ENCODE measurements at regions not wholly inside any gene's neighbourhood (a gene's known extent, or its start where the extent isn't known, plus 50 kb on each side); places are given as distances from the start of the nearest gene placed in this dataset.
A peak's percentile ranks its signal among the peaks of the same experiment; 100 is the strongest.

DNA sequence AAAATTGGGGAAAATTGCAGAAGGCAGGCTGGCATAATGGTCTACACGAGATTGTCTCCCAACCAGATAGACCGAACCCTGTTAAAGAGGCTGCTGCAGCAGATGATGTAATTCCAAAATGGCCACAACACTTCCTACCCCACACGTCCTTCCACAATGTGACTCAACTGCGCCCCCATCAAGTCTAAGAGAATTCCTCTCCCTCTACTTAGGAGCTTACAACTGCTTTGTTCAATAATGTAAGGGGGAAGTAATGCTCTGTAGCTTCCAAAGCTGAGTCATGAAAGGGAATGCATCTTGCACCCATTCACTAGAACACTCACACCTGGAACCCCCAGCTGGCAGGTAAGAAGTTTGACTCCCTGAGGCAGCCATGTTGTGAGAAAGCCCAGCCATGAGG lies 117.8 kb upstream of the IRS2 start:
- H2AFZ ChIP-seq (ENCODE audit: low read length) = no peak overlapping the region
- no peak overlapping the region for H3K56ac ChIP-seq (ENCODE audit: insufficient read length, low read depth, low read length)
- H3K27me3 ChIP-seq (ENCODE audit: insufficient read depth, low read length) = no peaks in the 10 kb centered on the region
- no peak overlapping the region for H4K8ac ChIP-seq (replicated peaks; ENCODE audit: insufficient read length, low read depth, low read length)
- no peak overlapping the region for H3K4me3 Mint-ChIP-seq
- peaks cover 11 to 13% of the 10 kb centered on the region in 2 experiments for H3K4me1 Mint-ChIP-seq
- no peak overlapping the region for H2BK20ac ChIP-seq (ENCODE audit: low read depth, low read length, poor library complexity, severe bottlenecking)
- no peak overlapping the region for H3K4ac ChIP-seq (ENCODE audit: low read depth, low read length)
- H3K23me2 ChIP-seq (ENCODE audit: insufficient read length, low read depth, low read length, poor library complexity, severe bottlenecking) = no peaks in the 10 kb centered on the region
- no peak overlapping the region for H3K9ac ChIP-seq (ENCODE audit: extremely low read depth, insufficient read length, low read length)
- no peak overlapping the region for H3T11ph ChIP-seq (ENCODE audit: low read length)
- H3K4me1 ChIP-seq (ENCODE audit: insufficient read depth, low read length) = no peaks in the 10 kb centered on the region
- no peak overlapping the region for H2BK120ac ChIP-seq (ENCODE audit: low read depth, low read length, poor library complexity, severe bottlenecking)
- H3K27ac ChIP-seq (ENCODE audit: insufficient read length, low read depth, low read length) = no peak overlapping the region
- H2BK5ac ChIP-seq (ENCODE audit: insufficient read length, low read length) = no peak overlapping the region
- no peak overlapping the region for H4K5ac ChIP-seq (ENCODE audit: insufficient read length, low read depth, low read length)
- H3K36me3 Mint-ChIP-seq (ENCODE audit: insufficient read depth in 1 of 3, low read depth in 3 of 3) = peaks cover 0 to 10% (median 9%) of the 10 kb centered on the region in 3 experiments; a peak in 4 of 7 replicates
- no peak overlapping the region for H4K91ac ChIP-seq (ENCODE audit: insufficient read length, low read depth, low read length)
- H3K79me1 ChIP-seq (ENCODE audit: insufficient read depth, low read depth, low read length, poor library complexity, severe bottlenecking) = no peaks in the 10 kb centered on the region
- H2AK5ac ChIP-seq (ENCODE audit: insufficient read length, low read length) = no peak overlapping the region
- H4K20me1 ChIP-seq (ENCODE audit: control insufficient read depth, insufficient read depth, insufficient read length) = no peaks in the 10 kb centered on the region
- H3K9me3 ChIP-seq (ENCODE audit: control insufficient read depth, low read depth, low read length) = no peaks in the 10 kb centered on the region
- no peak overlapping the region for H2BK15ac ChIP-seq (ENCODE audit: low read depth, low read length)
- no peak overlapping the region for H3K18ac ChIP-seq (ENCODE audit: insufficient read length, low read depth, low read length)
- WGBS (ENCODE audit: extremely low coverage, insufficient read length, low lambda C conversion rate) = no CpG with 5 or more reads among the region's 4 CpGs
- peak; percentile 60 for DNase-seq
- no peak overlapping the region for H3K23ac ChIP-seq (ENCODE audit: insufficient read length, low read depth, low read length)
- no peak overlapping the region for H2BK12ac ChIP-seq (ENCODE audit: insufficient read length, low read depth, low read length)
- H3K4me2 ChIP-seq (ENCODE audit: insufficient read depth, insufficient read length, low read length) = no peak overlapping the region
- no peak overlapping the region for H3K27ac Mint-ChIP-seq
- H3K14ac ChIP-seq (ENCODE audit: insufficient read depth, low read length) = no peak overlapping the region
- peaks cover 0 to 8% of the 10 kb centered on the region in 2 experiments; a peak in 4 of 5 replicates for H3K9me3 Mint-ChIP-seq
- H3K27me3 Mint-ChIP-seq (ENCODE audit: low read depth) = peaks cover 12% of the 10 kb centered on the region
- H3K79me2 ChIP-seq (ENCODE audit: insufficient read depth, low read length) = no peaks in the 10 kb centered on the region
- TF ChIP-seq, protein P1, sequence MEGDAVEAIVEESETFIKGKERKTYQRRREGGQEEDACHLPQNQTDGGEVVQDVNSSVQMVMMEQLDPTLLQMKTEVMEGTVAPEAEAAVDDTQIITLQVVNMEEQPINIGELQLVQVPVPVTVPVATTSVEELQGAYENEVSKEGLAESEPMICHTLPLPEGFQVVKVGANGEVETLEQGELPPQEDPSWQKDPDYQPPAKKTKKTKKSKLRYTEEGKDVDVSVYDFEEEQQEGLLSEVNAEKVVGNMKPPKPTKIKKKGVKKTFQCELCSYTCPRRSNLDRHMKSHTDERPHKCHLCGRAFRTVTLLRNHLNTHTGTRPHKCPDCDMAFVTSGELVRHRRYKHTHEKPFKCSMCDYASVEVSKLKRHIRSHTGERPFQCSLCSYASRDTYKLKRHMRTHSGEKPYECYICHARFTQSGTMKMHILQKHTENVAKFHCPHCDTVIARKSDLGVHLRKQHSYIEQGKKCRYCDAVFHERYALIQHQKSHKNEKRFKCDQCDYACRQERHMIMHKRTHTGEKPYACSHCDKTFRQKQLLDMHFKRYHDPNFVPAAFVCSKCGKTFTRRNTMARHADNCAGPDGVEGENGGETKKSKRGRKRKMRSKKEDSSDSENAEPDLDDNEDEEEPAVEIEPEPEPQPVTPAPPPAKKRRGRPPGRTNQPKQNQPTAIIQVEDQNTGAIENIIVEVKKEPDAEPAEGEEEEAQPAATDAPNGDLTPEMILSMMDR (conservative IDR thresholded peaks at IDR 0.05) = peak; percentile 48
